CD4-positive, alpha-beta T cell (primary cell): ENCODE measurements at regions not wholly inside any gene's neighbourhood (a gene's known extent, or its start where the extent isn't known, plus 50 kb on each side); places are given as distances from the start of the nearest gene placed in this dataset.

ENCODE experiments used
- ATAC-seq: fragments of 200-7000 bp; cut with Tn5 transposase; one replicate; pipeline ENCODE4 v1.10.0; 2022; ENCODE audit warnings: mild to moderate bottlenecking; ENCODE audit not compliant: poor library complexity
- CTCF ChIA-PET: fragments of 350-600 bp; sonication (Branson Sonifier 250); formaldehyde crosslinking; loops from one replicate; lab custom pipeline; 2021; ENCODE audit warnings: antibody characterized with exemption, inconsistent platforms; lab: Charles Lee
- POLR2A ChIA-PET: fragments of 350-600 bp; sonication (Branson Sonifier 250); formaldehyde crosslinking; loops from one replicate; lab custom pipeline; 2021; ENCODE audit warnings: antibody characterized with exemption, inconsistent platforms; lab: Charles Lee
- DNase-seq, 14 experiments: peaks; one replicate each; pipeline ENCODE4 v3.0.0-alpha.2; 2013 to 2020; ENCODE audit warnings: mixed read lengths in 2 of 14
- H3K27ac ChIP-seq, 2 donors: one replicate each; pipeline versions ENCODE4 v1.5.1 to v1.7.0; 2013; ENCODE audit warnings: low read length in 2 of 2, low read depth in 1 of 2, mild to moderate bottlenecking in 1 of 2
- H3K27me3 ChIP-seq, 2 experiments: 1 replicate in 1 of 2; 2 replicates in 1 of 2; pipeline versions ENCODE4 v1.6.1 to v1.7.0; 2013; ENCODE audit warnings: low read length in 2 of 2, control low read depth in 1 of 2, mild to moderate bottlenecking in 1 of 2, moderate library complexity in 1 of 2; ENCODE audit not compliant: insufficient read depth in 2 of 2, control insufficient read depth in 1 of 2
- H3K36me3 ChIP-seq: one replicate; pipeline ENCODE4 v1.6.1; 2013; ENCODE audit warnings: low read length, control low read depth; ENCODE audit not compliant: insufficient read depth
- H3K4me1 ChIP-seq: one replicate; pipeline ENCODE4 v1.6.1; 2013; ENCODE audit warnings: low read length, control low read depth; ENCODE audit not compliant: insufficient read depth
- H3K4me3 ChIP-seq: one replicate; pipeline ENCODE4 v1.5.1; 2013; ENCODE audit warnings: mild to moderate bottlenecking, low read length, moderate library complexity
- H3K9me3 ChIP-seq, 2 experiments: 1 replicate in 1 of 2; 2 replicates in 1 of 2; pipeline versions ENCODE4 v1.6.1 to v1.7.0; 2013; ENCODE audit warnings: low read length in 2 of 2, mild to moderate bottlenecking in 2 of 2, control low read depth in 1 of 2, moderate library complexity in 1 of 2; ENCODE audit not compliant: control insufficient read depth in 1 of 2, insufficient read depth in 1 of 2
- H3K27ac Mint-ChIP-seq: one replicate; pipeline ENCODE4 v1.8.0; 2020; ENCODE audit warnings: mixed read lengths
- H3K27me3 Mint-ChIP-seq: one replicate; pipeline ENCODE4 v1.8.0; 2021; ENCODE audit warnings: mixed read lengths
- H3K36me3 Mint-ChIP-seq: one replicate; pipeline ENCODE4 v1.8.0; 2021; ENCODE audit warnings: low read depth, mixed read lengths
- H3K4me1 Mint-ChIP-seq: one replicate; pipeline ENCODE4 v1.8.0; 2021; ENCODE audit warnings: low read depth, mixed read lengths
- H3K4me3 Mint-ChIP-seq: one replicate; pipeline ENCODE4 v1.8.0; 2020; ENCODE audit warnings: mild to moderate bottlenecking, mixed read lengths
- H3K9me3 Mint-ChIP-seq: one replicate; pipeline ENCODE4 v1.8.0; 2020; ENCODE audit warnings: mixed read lengths
- CTCF ChIP-seq: fragments of 200-600 bp; IDR thresholded peaks from one replicate; pipeline ENCODE4 v1.8.0; 2022; ENCODE audit warnings: antibody characterized with exemption, mild to moderate bottlenecking
- intact Hi-C, 2 experiments: fragments of 100-400 bp; cut with DNase I in 1 of 2; cut with micrococcal nuclease in 1 of 2; formaldehyde crosslinking; loops; one replicate each; pipeline versions ENCODE4 v1.15.1 to v1.9.0; 2023 to 2025; cut with DNase I, micrococcal nuclease

GRCh38 chr1:198809247-198809646 lies 170.4 kb downstream of the PTPRC start:
- no peaks in the 10 kb centered on the region for H3K27me3 Mint-ChIP-seq
- Histone ChIP-seq H3K4me3 (no peak overlapping the region), H3K4me1 (no peaks in the 10 kb centered on the region), H3K27me3 (no peaks in the 10 kb centered on the region), H3K36me3 (no peaks in the 10 kb centered on the region), H3K9me3 (peaks cover 0 to 12% of the 10 kb centered on the region in 2 experiments), H3K27ac (no peak overlapping the region)
- intact Hi-C loops = no loop called here
- H3K4me3 Mint-ChIP-seq = no peak overlapping the region
- no peak overlapping the region for H3K27ac Mint-ChIP-seq
- peaks cover 8% of the 10 kb centered on the region for H3K36me3 Mint-ChIP-seq
- ChIA-PET CTCF (no interaction called here), POLR2A (interaction anchor here (1.2 kb wide), 1 partner anchor 21 kb away, joined by 3 read pairs; no protein-coding TSS in a partner anchor)
- DNase-seq = no peak
- no peak for ATAC-seq
- no peak for TF ChIP-seq CTCF
- no peaks in the 10 kb centered on the region for H3K4me1 Mint-ChIP-seq
- peaks cover 9% of the 10 kb centered on the region for H3K9me3 Mint-ChIP-seq

- H3K27ac Mint-ChIP-seq = no peak overlapping the region
- intact Hi-C loops = no loop called here
- CTCF ChIA-PET = no interaction called here
- DNase-seq (no peak), ATAC-seq (no peak)
- peaks cover 19% of the 10 kb centered on the region for H3K9me3 Mint-ChIP-seq
- Histone ChIP-seq H3K4me1 (no peaks in the 10 kb centered on the region), H3K9me3 (peaks cover 0 to 22% of the 10 kb centered on the region in 2 experiments), H3K4me3 (no peak overlapping the region), H3K36me3 (no peaks in the 10 kb centered on the region), H3K27ac (no peak overlapping the region), H3K27me3 (no peaks in the 10 kb centered on the region)
- TF ChIP-seq CTCF = no peak
- H3K36me3 Mint-ChIP-seq = peaks cover 27% of the 10 kb centered on the region
- no peak overlapping the region for H3K4me3 Mint-ChIP-seq
- H3K27me3 Mint-ChIP-seq = no peaks in the 10 kb centered on the region
- POLR2A ChIA-PET = no interaction called here
- no peaks in the 10 kb centered on the region for H3K4me1 Mint-ChIP-seq
Observed at GRCh38 chr1:198811449-198811848, 172.6 kb downstream of the PTPRC start.

GRCh38 chr1:198823626-198824025 lies 184.8 kb downstream of the PTPRC start:
- Histone ChIP-seq H3K27me3 (no peaks in the 10 kb centered on the region), H3K4me3 (no peak overlapping the region), H3K27ac (no peak overlapping the region), H3K36me3 (no peaks in the 10 kb centered on the region), H3K4me1 (no peaks in the 10 kb centered on the region), H3K9me3 (no peaks in the 10 kb centered on the region)
- POLR2A ChIA-PET = no interaction called here
- H3K9me3 Mint-ChIP-seq = no peaks in the 10 kb centered on the region
- no peak overlapping the region for H3K27ac Mint-ChIP-seq
- ATAC-seq = no peak
- no peaks in the 10 kb centered on the region for H3K36me3 Mint-ChIP-seq
- no peak overlapping the region for H3K4me3 Mint-ChIP-seq
- no peaks in the 10 kb centered on the region for H3K27me3 Mint-ChIP-seq
- H3K4me1 Mint-ChIP-seq = no peaks in the 10 kb centered on the region
- no peak for DNase-seq
- TF ChIP-seq CTCF = no peak
- CTCF ChIA-PET = no interaction called here
- intact Hi-C loops = no loop called here
